ENCODE measurements at regions not wholly inside any gene's neighbourhood (a gene's known extent, or its start where the extent isn't known, plus 50 kb on each side); places are given as distances from the start of the nearest gene placed in this dataset.
A peak's percentile ranks its signal among the peaks of the same experiment; 100 is the strongest.
"Not testable (repeated sequence)": the region's sequence is repeated elsewhere in the genome, so short reads cannot be mapped to it uniquely, and the experiment has no call there.

- Histone ChIP-seq H3K36me3 (no peaks in the 10 kb centered on the region), H3K9ac (no peak overlapping the region)
- no peak for TF ChIP-seq Cebpa-rat (IDR thresholded peaks at IDR 0.05)
Measured at GRCh38 chr3:153245661-153246060, 83.6 kb downstream of the RAP2B start.

GRCh38 chr3:153246331-153246730 lies 84.3 kb downstream of the RAP2B start:
- Histone ChIP-seq H4K20me1 (no peaks in the 10 kb centered on the region), H3K9ac (peak overlapping the region in 1 of 11 experiments; percentile 78; a peak in 1 of 22 replicates), H3K4me1 (peaks cover 0 to 65% (median 0%) of the 10 kb centered on the region in 10 experiments; a peak in 6 of 20 replicates), H3K9me3 (replicated peaks in 1 of 11) (peaks cover 14 to 26% (median 17%) of the 10 kb centered on the region in 11 experiments), H3K27me3 (no peaks in the 10 kb centered on the region), H3K4me2 (peak overlapping the region in 2 of 11 experiments; percentile 70 to 87; a peak in 4 of 22 replicates), H3K4me3 (no peak overlapping the region; a peak in 1 of 20 replicates), H3K36me3 (no peaks in the 10 kb centered on the region), H3K27ac (peak overlapping the region in 2 of 11 experiments; percentile 84 to 94; a peak in 5 of 22 replicates)
- no peak for TF ChIP-seq Cebpa-rat (IDR thresholded peaks at IDR 0.05)

More at GRCh38 chr3:153245661-153246060, 83.6 kb downstream of the RAP2B start:
- Histone ChIP-seq H3K4me3 (no peak overlapping the region), H3K4me2 (peak overlapping the region in 2 of 11 experiments; percentile 39 to 53; a peak in 3 of 22 replicates), H3K4me1 (peaks cover 0 to 59% (median 0%) of the 10 kb centered on the region in 10 experiments; a peak in 6 of 20 replicates), H3K9me3 (replicated peaks in 1 of 11) (peaks cover 15 to 29% (median 19%) of the 10 kb centered on the region in 11 experiments), H4K20me1 (no peaks in the 10 kb centered on the region), H3K27ac (peak overlapping the region in 2 of 11 experiments; percentile 13 to 17; a peak in 1 of 22 replicates), H3K27me3 (no peaks in the 10 kb centered on the region)

GRCh38 chr3:153246806-153247205 lies 84.8 kb downstream of the RAP2B start:
- H3K27ac ChIP-seq = peak overlapping the region in 4 of 11 experiments; percentile 28 to 94 (median 72); a peak in 7 of 22 replicates
- H3K9ac ChIP-seq = peak overlapping the region in 2 of 11 experiments; percentile 66 to 78; a peak in 4 of 22 replicates
- no peak for TF ChIP-seq Cebpa-rat (IDR thresholded peaks at IDR 0.05)
- H3K4me3 ChIP-seq = peak overlapping the region in 1 of 10 experiments; percentile 8; a peak in 1 of 20 replicates
- H3K4me2 ChIP-seq = peak overlapping the region in 2 of 11 experiments; percentile 70 to 87; a peak in 4 of 22 replicates
- no peaks in the 10 kb centered on the region for H4K20me1 ChIP-seq
- H3K9me3 ChIP-seq (replicated peaks in 1 of 11) = peaks cover 10 to 22% (median 12%) of the 10 kb centered on the region in 11 experiments
- no peaks in the 10 kb centered on the region for H3K27me3 ChIP-seq
- no peaks in the 10 kb centered on the region for H3K36me3 ChIP-seq
- H3K4me1 ChIP-seq = peaks cover 0 to 70% (median 0%) of the 10 kb centered on the region in 10 experiments; a peak in 6 of 20 replicates

GRCh38 chr3:153247331-153248330 lies 85.6 kb downstream of the RAP2B start:
- Histone ChIP-seq H3K4me3 (peak overlapping the region in 1 of 10 experiments; percentile 8; a peak in 1 of 20 replicates), H3K36me3 (no peaks in the 10 kb centered on the region), H3K27me3 (no peaks in the 10 kb centered on the region), H3K27ac (peak overlapping the region in 4 of 11 experiments; percentile 28 to 94 (median 72); a peak in 7 of 22 replicates), H3K9ac (peak overlapping the region in 3 of 11 experiments; percentile 28 to 78 (median 66); a peak in 5 of 22 replicates), H3K4me2 (peak overlapping the region in 2 of 11 experiments; percentile 70 to 87; a peak in 4 of 22 replicates), H3K4me1 (peaks cover 0 to 78% (median 0%) of the 10 kb centered on the region in 10 experiments; a peak in 6 of 20 replicates), H3K9me3 (replicated peaks in 1 of 11) (peaks cover 2 to 13% (median 4%) of the 10 kb centered on the region in 11 experiments; a peak in 17 of 22 replicates), H4K20me1 (no peaks in the 10 kb centered on the region)
- TF ChIP-seq Cebpa-rat (IDR thresholded peaks at IDR 0.05) = no peak

- peaks cover 0 to 81% (median 0%) of the 10 kb centered on the region in 10 experiments; a peak in 6 of 20 replicates for H3K4me1 ChIP-seq
- not testable (repeated sequence) for H3K9me3 ChIP-seq (replicated peaks in 1 of 11); H4K20me1 ChIP-seq; H3K27me3 ChIP-seq; H3K4me3 ChIP-seq; H3K36me3 ChIP-seq
- peak overlapping the region in 2 of 11 experiments; percentile 70 to 87; a peak in 4 of 22 replicates for H3K4me2 ChIP-seq
- H3K27ac ChIP-seq = peak overlapping the region in 3 of 11 experiments; percentile 61 to 94 (median 84); a peak in 4 of 22 replicates
- peak overlapping the region in 1 of 11 experiments; percentile 78; a peak in 1 of 22 replicates for H3K9ac ChIP-seq
Measured at GRCh38 chr3:153248835-153249234, 86.8 kb downstream of the RAP2B start.

- Histone ChIP-seq H3K36me3 (no peaks in the 10 kb centered on the region), H3K4me2 (peak overlapping the region in 3 of 11 experiments; percentile 37 to 87 (median 70); a peak in 6 of 22 replicates), H3K4me3 (peak overlapping the region in 1 of 10 experiments; percentile 5; a peak in 1 of 20 replicates), H3K4me1 (peaks cover 0 to 78% (median 0%) of the 10 kb centered on the region in 10 experiments; a peak in 6 of 20 replicates), H4K20me1 (no peaks in the 10 kb centered on the region), H3K9ac (peak overlapping the region in 2 of 11 experiments; percentile 12 to 70; a peak in 2 of 22 replicates), H3K27ac (peak overlapping the region in 3 of 11 experiments; percentile 55 to 94 (median 81); a peak in 6 of 22 replicates), H3K9me3 (replicated peaks in 1 of 11) (peaks cover 0 to 4% (median 0%) of the 10 kb centered on the region in 11 experiments; a peak in 1 of 22 replicates), H3K27me3 (no peaks in the 10 kb centered on the region)
- TF ChIP-seq Cebpa-rat (IDR thresholded peaks at IDR 0.05) = no peak
Measured at GRCh38 chr3:153249906-153250305, 87.9 kb downstream of the RAP2B start.

- peak overlapping the region in 3 of 11 experiments; percentile 37 to 87 (median 70); a peak in 5 of 22 replicates for H3K4me2 ChIP-seq
Measured at GRCh38 chr3:153250446-153250845, 88.4 kb downstream of the RAP2B start.

GRCh38 chr3:153252963-153253362 lies 90.9 kb downstream of the RAP2B start:
- no peaks in the 10 kb centered on the region for H4K20me1 ChIP-seq
- H3K9me3 ChIP-seq (replicated peaks in 1 of 11) = peaks cover 0 to 4% (median 0%) of the 10 kb centered on the region in 11 experiments; a peak in 1 of 22 replicates
- H3K27me3 ChIP-seq = no peaks in the 10 kb centered on the region
- no peak for TF ChIP-seq Cebpa-rat (IDR thresholded peaks at IDR 0.05)
- no peaks in the 10 kb centered on the region for H3K36me3 ChIP-seq
- no peak overlapping the region for H3K27ac ChIP-seq
- H3K4me2 ChIP-seq = peak overlapping the region in 1 of 11 experiments; percentile 70; a peak in 2 of 22 replicates
- no peak overlapping the region for H3K9ac ChIP-seq
- peaks cover 0 to 74% (median 0%) of the 10 kb centered on the region in 10 experiments; a peak in 6 of 20 replicates for H3K4me1 ChIP-seq
- no peak overlapping the region for H3K4me3 ChIP-seq

More at GRCh38 chr3:153250446-153250845, 88.4 kb downstream of the RAP2B start:
- Histone ChIP-seq H3K27ac (peak overlapping the region in 3 of 11 experiments; percentile 55 to 94 (median 81); a peak in 6 of 22 replicates), H3K36me3 (no peaks in the 10 kb centered on the region), H3K9me3 (replicated peaks in 1 of 11) (peaks cover 0 to 4% (median 0%) of the 10 kb centered on the region in 11 experiments; a peak in 1 of 22 replicates), H4K20me1 (no peaks in the 10 kb centered on the region), H3K4me3 (peak overlapping the region in 1 of 10 experiments; percentile 5; a peak in 1 of 20 replicates), H3K4me1 (peaks cover 0 to 78% (median 0%) of the 10 kb centered on the region in 10 experiments; a peak in 6 of 20 replicates), H3K9ac (peak overlapping the region in 3 of 11 experiments; percentile 12 to 70 (median 38); a peak in 5 of 22 replicates), H3K27me3 (no peaks in the 10 kb centered on the region)
- TF ChIP-seq Cebpa-rat (IDR thresholded peaks at IDR 0.05) = no peak

All from BLaER1 treated with 17β-estradiol and CSF1 and Interleukin-3, amounts not matched to agents 10 nM and 100 nM (cell line).